OCI-LY7 (cell line): ENCODE measurements at regions not wholly inside any gene's neighbourhood (a gene's known extent, or its start where the extent isn't known, plus 50 kb on each side); places are given as distances from the start of the nearest gene placed in this dataset.
"Not testable (repeated sequence)": the region's sequence is repeated elsewhere in the genome, so short reads cannot be mapped to it uniquely, and the experiment has no call there.

Experiments
- BruUV-seq: library from RNA; stranded (reverse); fragments of 400-500 nt; replicated peaks from 2 replicates; lab custom pipeline; 2021; lab: Mats Ljungman, UMichigan
- CTCF ChIA-PET: fragments of 300-600 bp; sonication (Branson Sonifier 250); formaldehyde crosslinking; loops from one replicate; lab custom pipeline; 2022; ENCODE audit warnings: antibody characterized with exemption; ENCODE audit not compliant: unreplicated experiment; lab: Charles Lee
- POLR2A ChIA-PET: fragments of 300-600 bp; sonication (Branson Sonifier 250); formaldehyde crosslinking; loops from one replicate; lab custom pipeline; 2022; ENCODE audit warnings: antibody characterized with exemption; lab: Charles Lee
- DNase-seq: peaks from one replicate; pipeline ENCODE4 v3.0.0-alpha.2; 2015; ENCODE audit warnings: low spot score
- H2AFZ ChIP-seq: fragments of 200-600 bp; sonication (generic), shearing (Covaris generic); 2 replicates; pipeline ENCODE4 v1.6.1; 2014; ENCODE audit warnings: mild to moderate bottlenecking, antibody characterized with exemption, low read length, moderate library complexity
- H3K27ac ChIP-seq: fragments of 200-600 bp; sonication (generic); 2 replicates; pipeline ENCODE4 v1.5.1; 2014; ENCODE audit warnings: mixed run types, low read depth, mild to moderate bottlenecking, moderate library complexity, low read length, inconsistent platforms; ENCODE audit not compliant: poor library complexity, severe bottlenecking
- H3K36me3 ChIP-seq: fragments of 200-600 bp; sonication (generic); 2 replicates; pipeline ENCODE4 v1.6.1; 2014; ENCODE audit warnings: mild to moderate bottlenecking, antibody characterized with exemption, low read length, moderate library complexity, mixed read lengths; ENCODE audit not compliant: insufficient read depth
- H3K4me1 ChIP-seq: fragments of 200-600 bp; sonication (generic); 2 replicates; pipeline ENCODE4 v1.5.1; 2014; ENCODE audit warnings: mild to moderate bottlenecking, low read length; ENCODE audit not compliant: insufficient read depth, poor library complexity, severe bottlenecking
- H3K4me2 ChIP-seq: fragments of 200-600 bp; sonication (generic); 2 replicates; pipeline ENCODE4 v1.6.1; 2014; ENCODE audit warnings: mild to moderate bottlenecking, low read length
- H3K4me3 ChIP-seq: fragments of 200-600 bp; sonication (generic); 2 replicates; pipeline ENCODE4 v1.5.1; 2014; ENCODE audit warnings: mild to moderate bottlenecking, low read depth, low read length; ENCODE audit not compliant: poor library complexity, severe bottlenecking
- H3K79me2 ChIP-seq: fragments of 200-600 bp; sonication (generic); 2 replicates; pipeline ENCODE4 v1.6.1; 2016; ENCODE audit warnings: low read depth, mild to moderate bottlenecking, low read length, moderate library complexity, mixed read lengths; ENCODE audit not compliant: insufficient read depth
- H3K9me2 ChIP-seq: fragments of 200-600 bp; sonication (generic); 2 replicates; pipeline ENCODE4 v1.6.1; 2016; ENCODE audit warnings: mild to moderate bottlenecking, low read length, mixed read lengths; ENCODE audit not compliant: insufficient read depth
- H3K9me3 ChIP-seq: fragments of 200-600 bp; sonication (generic); 2 replicates; pipeline ENCODE4 v1.6.1; 2014; ENCODE audit warnings: mild to moderate bottlenecking, mixed run types, low read length, mixed read lengths
- H4K20me1 ChIP-seq: fragments of 200-600 bp; sonication (generic); 2 replicates; pipeline ENCODE4 v1.6.1; 2014; ENCODE audit warnings: mild to moderate bottlenecking, antibody characterized with exemption, low read length, moderate library complexity, mixed read lengths; ENCODE audit not compliant: insufficient read depth
- CTCF ChIP-seq: fragments of 200-600 bp; sonication (generic); conservative IDR thresholded peaks from 2 replicates; pipeline ENCODE4 v1.5.1; 2014; ENCODE audit warnings: mild to moderate bottlenecking, antibody characterized with exemption, low read length, moderate library complexity, mixed read lengths
- EZH2phosphoT487 ChIP-seq: fragments of 200-600 bp; sonication (generic); IDR thresholded peaks from 2 replicates; pipeline ENCODE4 v1.6.1; 2018; ENCODE audit warnings: low read depth, borderline replicate concordance, mild to moderate bottlenecking, mixed run types, antibody characterized with exemption, low read length, moderate library complexity, mixed read lengths
- intact Hi-C: fragments of 100-400 bp; cut with micrococcal nuclease; formaldehyde crosslinking; loops from one replicate; pipeline ENCODE4 v1.10.0; 2022; ENCODE audit not compliant: unreplicated experiment

DNA sequence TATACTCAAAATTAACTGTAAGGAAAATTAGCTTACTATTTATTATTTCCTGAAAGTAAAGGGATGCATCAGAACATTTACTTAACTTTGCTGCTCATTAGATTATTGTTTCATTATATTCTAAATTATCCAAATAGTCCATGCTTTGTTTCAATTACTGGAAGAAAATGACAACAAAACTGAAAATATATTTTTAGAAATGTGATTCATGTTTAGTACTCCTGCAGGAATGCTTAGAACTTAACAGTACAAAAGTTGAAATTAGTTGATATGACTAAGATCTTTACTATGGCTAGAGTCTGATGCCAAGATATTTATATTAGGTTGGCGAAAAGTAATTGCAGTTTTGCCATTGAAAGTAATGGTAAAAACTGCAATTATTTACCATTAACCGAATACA, 660.5 kb upstream of the PABPC4L start:
- BruUV-seq = no TSS peak
- no peaks in the 10 kb centered on the region for H3K9me2 ChIP-seq
- H3K9me3 ChIP-seq = no peaks in the 10 kb centered on the region
- ChIA-PET POLR2A (interaction anchor here (0.7 to 1.2 kb wide), 2 partner anchors 9 to 1861 kb away, joined by 3 read pairs; no protein-coding TSS in a partner anchor), CTCF (no interaction called here)
- TF ChIP-seq CTCF = no peak
- no peak for TF ChIP-seq EZH2phosphoT487
- intact Hi-C loops = no loop called here
- no peaks in the 10 kb centered on the region for H3K36me3 ChIP-seq
- H3K4me3 ChIP-seq = no peak overlapping the region
- no peak overlapping the region for H2AFZ ChIP-seq
- H3K4me2 ChIP-seq = no peak overlapping the region
- H3K27ac ChIP-seq = no peak overlapping the region
- no peaks in the 10 kb centered on the region for H4K20me1 ChIP-seq
- no peaks in the 10 kb centered on the region for H3K79me2 ChIP-seq
- DNase-seq = no peak
- H3K4me1 ChIP-seq = no peaks in the 10 kb centered on the region

- no peak overlapping the region for H2AFZ ChIP-seq
- intact Hi-C loops = no loop called here
Observed at GRCh38 chr4:134848681-134849080, 647.1 kb upstream of the PABPC4L start.

DNA sequence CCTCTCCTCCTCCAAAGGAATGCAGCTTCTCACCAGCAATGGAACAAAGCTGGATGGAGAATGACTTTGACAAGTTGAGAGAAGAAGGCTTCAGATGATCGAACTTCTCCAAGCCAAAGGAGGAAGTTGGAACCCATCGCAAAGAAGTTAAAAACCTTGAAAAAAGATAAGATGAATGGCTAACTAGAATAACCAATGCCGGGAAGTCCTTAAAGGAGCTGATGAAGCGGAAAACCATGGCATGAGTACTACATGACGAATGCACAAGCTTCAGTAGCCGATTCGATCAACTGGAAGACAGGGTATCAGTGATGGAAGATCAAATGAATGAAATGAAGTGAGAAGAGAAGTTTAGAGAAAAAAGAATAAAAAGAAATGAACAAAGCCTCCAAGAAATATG, 629.2 kb upstream of the PABPC4L start:
- H3K36me3 ChIP-seq, H3K9me3 ChIP-seq, BruUV-seq, intact Hi-C loops, H3K4me2 ChIP-seq, CTCF ChIA-PET, H3K4me1 ChIP-seq, H4K20me1 ChIP-seq, POLR2A ChIA-PET, H3K4me3 ChIP-seq, H3K79me2 ChIP-seq, DNase-seq, H3K9me2 ChIP-seq, H2AFZ ChIP-seq, H3K27ac ChIP-seq: not testable (repeated sequence)

More at GRCh38 chr4:134848681-134849080, 647.1 kb upstream of the PABPC4L start:
- BruUV-seq = no TSS peak
- ChIA-PET CTCF (no interaction called here), POLR2A (no interaction called here)
- no peak for DNase-seq
- H3K79me2 ChIP-seq = no peaks in the 10 kb centered on the region
- no peaks in the 10 kb centered on the region for H3K9me3 ChIP-seq
- no peaks in the 10 kb centered on the region for H4K20me1 ChIP-seq
- no peak overlapping the region for H3K4me3 ChIP-seq
- no peaks in the 10 kb centered on the region for H3K9me2 ChIP-seq
- TF ChIP-seq EZH2phosphoT487 = no peak
- H3K4me1 ChIP-seq = no peaks in the 10 kb centered on the region
- H3K4me2 ChIP-seq = no peak overlapping the region
- H3K27ac ChIP-seq = no peak overlapping the region
- H3K36me3 ChIP-seq = no peaks in the 10 kb centered on the region

DNA sequence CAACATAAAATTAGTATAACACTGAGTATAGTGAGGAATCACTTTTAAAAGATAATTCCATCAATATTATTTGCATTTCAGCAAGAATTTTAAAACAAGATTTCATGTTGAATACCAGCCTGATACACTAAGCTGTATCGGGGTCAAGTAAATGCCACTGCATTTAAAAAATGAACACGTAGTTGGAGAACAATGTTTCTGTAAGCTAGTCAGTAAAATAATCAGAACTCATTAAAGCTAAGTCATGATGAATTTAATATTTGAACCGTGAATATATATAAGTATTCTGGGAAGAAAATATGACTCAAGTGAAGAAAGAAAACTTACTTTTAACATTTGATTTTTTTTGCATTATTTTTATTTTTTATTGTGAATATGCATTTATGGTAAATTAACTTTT, 611.0 kb upstream of the PABPC4L start:
- intact Hi-C loops = no loop called here
- no peak overlapping the region for H3K27ac ChIP-seq
- no peak overlapping the region for H3K4me3 ChIP-seq
- H3K36me3 ChIP-seq = no peaks in the 10 kb centered on the region
- POLR2A ChIA-PET = no interaction called here
- TF ChIP-seq CTCF = no peak
- TF ChIP-seq EZH2phosphoT487 = no peak
- H3K79me2 ChIP-seq = no peaks in the 10 kb centered on the region
- CTCF ChIA-PET = no interaction called here
- no peaks in the 10 kb centered on the region for H3K9me2 ChIP-seq
- H2AFZ ChIP-seq = no peak overlapping the region
- no peak overlapping the region for H3K4me2 ChIP-seq
- BruUV-seq = no TSS peak
- H3K9me3 ChIP-seq = 0 out of 2 replicates have a peak, but pooled peaks cover 3% of the 10 kb centered on the region
- H3K4me1 ChIP-seq = no peaks in the 10 kb centered on the region
- no peak for DNase-seq
- no peaks in the 10 kb centered on the region for H4K20me1 ChIP-seq
